HL-60 (cell line): ENCODE measurements at regions not wholly inside any gene's neighbourhood (a gene's known extent, or its start where the extent isn't known, plus 50 kb on each side); places are given as distances from the start of the nearest gene placed in this dataset.

Experiments used
- DNase-seq, 2 experiments: peaks; one replicate each; pipeline ENCODE4 v3.0.0-alpha.2; 2010 to 2020; ENCODE audit warnings: low read depth in 1 of 2, low spot score in 1 of 2
- H3K27ac ChIP-seq: fragments of 250-450 bp; sonication (Bioruptor Pico); replicated peaks from 2 replicates; pipeline ENCODE4 v1.5.1; 2020; ENCODE audit warnings: mild to moderate bottlenecking, moderate library complexity
- H3K27me3 ChIP-seq: fragments of 250-450 bp; sonication (Bioruptor Pico); 2 replicates; pipeline ENCODE4 v1.5.1; 2021; ENCODE audit warnings: mild to moderate bottlenecking, moderate library complexity; ENCODE audit not compliant: insufficient read depth, poor library complexity, severe bottlenecking
- H3K4me3 ChIP-seq: replicated peaks from 2 replicates; pipeline ENCODE4 v1.5.1; 2011; ENCODE audit warnings: mild to moderate bottlenecking, control low read depth, low read length; ENCODE audit not compliant: insufficient read depth
- GABPA ChIP-seq: IDR thresholded peaks from 2 replicates; pipeline ENCODE4 v1.6.1; 2012; ENCODE audit warnings: low read depth
- POLR2AphosphoS5 ChIP-seq: IDR thresholded peaks from 2 replicates; pipeline ENCODE4 v1.6.1; 2012; ENCODE audit warnings: low read depth
- REST ChIP-seq: IDR thresholded peaks from 2 replicates; pipeline ENCODE4 v1.6.1; 2012; ENCODE audit warnings: low read depth; ENCODE audit not compliant: insufficient replicate concordance
- SPI1 ChIP-seq: IDR thresholded peaks from 2 replicates; pipeline ENCODE4 v1.6.1; 2012; ENCODE audit warnings: low read depth, mild to moderate bottlenecking, borderline replicate concordance
- TF ChIP-seq, protein P1 (sequence below): IDR thresholded peaks from one replicate; pipeline ENCODE4 v1.5.1; 2011; ENCODE audit warnings: low read length, control low read depth, inconsistent platforms; ENCODE audit not compliant: insufficient read depth

DNA sequence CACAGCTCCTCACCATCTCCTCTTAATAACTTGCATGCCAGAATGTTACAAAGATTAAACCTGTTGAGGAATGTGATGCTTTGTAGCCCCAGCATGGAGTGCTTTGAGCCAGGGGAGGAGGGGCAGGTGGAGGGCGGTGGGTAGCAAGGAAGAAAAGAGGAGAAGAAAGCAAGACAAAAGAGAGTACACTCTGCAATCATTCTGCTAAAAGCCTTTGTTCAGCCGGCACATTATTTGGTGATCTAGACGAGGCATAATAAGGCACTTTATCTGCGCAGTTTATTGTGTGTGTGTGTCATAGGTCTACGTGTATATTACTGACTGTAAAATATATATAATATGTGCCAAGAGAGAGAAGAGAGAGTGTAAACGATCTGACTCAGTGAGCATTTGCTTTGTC is 139.1 kb downstream of the SOX9 start:
- Histone ChIP-seq H3K4me3 (no peak overlapping the region), H3K27ac (no peak overlapping the region), H3K27me3 (no peaks in the 10 kb centered on the region)
- TF ChIP-seq SPI1 (no peak), POLR2AphosphoS5 (no peak), GABPA (no peak)
- DNase-seq = no peak

GRCh38 chr17:72262766-72263165 is 141.9 kb downstream of the SOX9 start:
- Histone ChIP-seq H3K27ac (no peak overlapping the region), H3K27me3 (no peaks in the 10 kb centered on the region), H3K4me3 (no peak overlapping the region)
- DNase-seq = no peak
- TF ChIP-seq POLR2AphosphoS5 = no peak
- TF ChIP-seq, protein P1, sequence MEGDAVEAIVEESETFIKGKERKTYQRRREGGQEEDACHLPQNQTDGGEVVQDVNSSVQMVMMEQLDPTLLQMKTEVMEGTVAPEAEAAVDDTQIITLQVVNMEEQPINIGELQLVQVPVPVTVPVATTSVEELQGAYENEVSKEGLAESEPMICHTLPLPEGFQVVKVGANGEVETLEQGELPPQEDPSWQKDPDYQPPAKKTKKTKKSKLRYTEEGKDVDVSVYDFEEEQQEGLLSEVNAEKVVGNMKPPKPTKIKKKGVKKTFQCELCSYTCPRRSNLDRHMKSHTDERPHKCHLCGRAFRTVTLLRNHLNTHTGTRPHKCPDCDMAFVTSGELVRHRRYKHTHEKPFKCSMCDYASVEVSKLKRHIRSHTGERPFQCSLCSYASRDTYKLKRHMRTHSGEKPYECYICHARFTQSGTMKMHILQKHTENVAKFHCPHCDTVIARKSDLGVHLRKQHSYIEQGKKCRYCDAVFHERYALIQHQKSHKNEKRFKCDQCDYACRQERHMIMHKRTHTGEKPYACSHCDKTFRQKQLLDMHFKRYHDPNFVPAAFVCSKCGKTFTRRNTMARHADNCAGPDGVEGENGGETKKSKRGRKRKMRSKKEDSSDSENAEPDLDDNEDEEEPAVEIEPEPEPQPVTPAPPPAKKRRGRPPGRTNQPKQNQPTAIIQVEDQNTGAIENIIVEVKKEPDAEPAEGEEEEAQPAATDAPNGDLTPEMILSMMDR = no peak
- TF ChIP-seq REST = no peak

DNA sequence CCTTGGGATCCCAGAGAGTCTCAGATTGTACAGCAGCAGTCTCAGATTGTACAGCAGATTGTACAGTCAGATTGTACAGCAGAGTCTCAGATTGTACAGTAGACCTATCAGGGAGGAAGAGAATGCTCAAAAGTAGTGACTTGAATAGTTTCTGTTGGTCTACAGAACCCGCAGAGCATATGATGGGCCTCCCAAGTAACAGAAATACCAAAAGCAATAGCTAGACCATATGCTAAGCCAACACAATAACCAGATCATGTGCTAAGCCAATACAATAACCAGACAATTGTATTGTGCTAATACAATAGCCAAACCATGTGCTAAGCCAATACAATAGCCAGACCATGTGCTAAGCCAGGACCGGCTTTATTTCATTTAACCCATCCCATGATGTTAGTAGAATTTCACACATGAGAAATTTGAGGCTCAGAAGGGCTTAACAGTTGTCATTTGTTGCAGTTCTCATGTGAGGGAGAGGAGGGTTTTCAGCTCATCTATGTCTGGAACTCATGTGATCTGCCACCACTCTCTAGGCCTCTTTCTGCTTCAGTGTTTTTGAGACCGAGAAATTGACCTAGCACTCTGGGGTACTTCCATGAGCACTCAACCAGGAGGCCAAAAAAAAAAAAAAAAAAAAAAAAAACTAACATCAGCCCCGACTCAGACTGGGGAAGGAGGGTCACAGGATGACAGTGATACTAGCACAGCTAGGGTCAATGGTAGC is 144.0 kb downstream of the SOX9 start:
- TF ChIP-seq, protein P1 = no peak
- TF ChIP-seq GABPA (no peak), POLR2AphosphoS5 (no peak), REST (no peak), SPI1 (no peak)
- Histone ChIP-seq H3K4me3 (no peak overlapping the region), H3K27ac (no peak overlapping the region), H3K27me3 (no peaks in the 10 kb centered on the region)
- DNase-seq = no peak

GRCh38 chr17:72266112-72266775 is 145.4 kb downstream of the SOX9 start:
- H3K27ac ChIP-seq = no peak overlapping the region
- no peaks in the 10 kb centered on the region for H3K27me3 ChIP-seq
- H3K4me3 ChIP-seq = no peak overlapping the region
- TF ChIP-seq GABPA (no peak), SPI1 (no peak)
- TF ChIP-seq, protein P1 = no peak
- no peak for DNase-seq
